Smooth muscle cell (in vitro differentiated cells): ENCODE measurements at regions not wholly inside any gene's neighbourhood (a gene's known extent, or its start where the extent isn't known, plus 50 kb on each side); places are given as distances from the start of the nearest gene placed in this dataset.
"Not testable (repeated sequence)": the region's sequence is repeated elsewhere in the genome, so short reads cannot be mapped to it uniquely, and the experiment has no call there.

Source experiments
- DNase-seq: peaks from one replicate; lab custom pipeline; 2025; ENCODE audit not compliant: unreplicated experiment; lab: John Stamatoyannopoulos, UW
- H2AFZ ChIP-seq: fragments of 200-600 bp; sonication (generic); 2 replicates; pipeline ENCODE4 v1.6.0; 2016; ENCODE audit warnings: antibody characterized with exemption, low read depth, mild to moderate bottlenecking
- H3F3A ChIP-seq: fragments of 200-600 bp; sonication (generic); 2 replicates; pipeline ENCODE4 v1.6.0; 2017; ENCODE audit warnings: antibody characterized with exemption, low read depth
- H3K27ac ChIP-seq: fragments of 200-600 bp; sonication (generic); 2 replicates; pipeline ENCODE4 v1.5.1; 2016; ENCODE audit warnings: low read depth, mild to moderate bottlenecking
- H3K27me3 ChIP-seq: fragments of 200-600 bp; sonication (generic); 2 replicates; pipeline ENCODE4 v1.6.1; 2016; ENCODE audit warnings: low read depth, mild to moderate bottlenecking
- H3K36me3 ChIP-seq: fragments of 200-600 bp; sonication (generic); 2 replicates; pipeline ENCODE4 v1.5.1; 2016; ENCODE audit warnings: low read depth
- H3K4me1 ChIP-seq: fragments of 200-600 bp; sonication (generic); 2 replicates; pipeline ENCODE4 v1.5.1; 2016; ENCODE audit warnings: low read depth
- H3K4me2 ChIP-seq: fragments of 200-600 bp; sonication (generic); 2 replicates; pipeline ENCODE4 v1.6.0; 2016; ENCODE audit warnings: mild to moderate bottlenecking
- H3K4me3 ChIP-seq: fragments of 200-600 bp; sonication (generic); 2 replicates; pipeline ENCODE4 v1.5.1; 2016; ENCODE audit warnings: mild to moderate bottlenecking
- H3K79me2 ChIP-seq: fragments of 200-600 bp; sonication (generic); 2 replicates; pipeline ENCODE4 v1.6.0; 2016; ENCODE audit warnings: low read depth, mild to moderate bottlenecking
- H3K9ac ChIP-seq: fragments of 200-600 bp; sonication (generic); 2 replicates; pipeline ENCODE4 v1.6.0; 2016; ENCODE audit warnings: low read depth
- H3K9me3 ChIP-seq: fragments of 200-600 bp; sonication (generic); replicated peaks from 2 replicates; pipeline ENCODE4 v1.5.1; 2016; ENCODE audit warnings: low read depth
- H4K20me1 ChIP-seq: fragments of 200-600 bp; sonication (generic); 2 replicates; pipeline ENCODE4 v1.6.0; 2016; ENCODE audit warnings: low read depth
- WGBS: methylation state at CpG from one replicate; pipeline ENCODE4 v1.1.7; 2016; ENCODE audit warnings: low lambda C conversion rate; 5-methylcytosine and 5-hydroxymethylcytosine counted together
- TF ChIP-seq, protein P1 (sequence below): fragments of 200-600 bp; sonication (generic); IDR thresholded peaks from 2 replicates; pipeline ENCODE4 v1.5.1; 2017; ENCODE audit warnings: borderline replicate concordance, mild to moderate bottlenecking, antibody characterized with exemption; ENCODE audit not compliant: insufficient read depth, poor library complexity, severe bottlenecking

DNA sequence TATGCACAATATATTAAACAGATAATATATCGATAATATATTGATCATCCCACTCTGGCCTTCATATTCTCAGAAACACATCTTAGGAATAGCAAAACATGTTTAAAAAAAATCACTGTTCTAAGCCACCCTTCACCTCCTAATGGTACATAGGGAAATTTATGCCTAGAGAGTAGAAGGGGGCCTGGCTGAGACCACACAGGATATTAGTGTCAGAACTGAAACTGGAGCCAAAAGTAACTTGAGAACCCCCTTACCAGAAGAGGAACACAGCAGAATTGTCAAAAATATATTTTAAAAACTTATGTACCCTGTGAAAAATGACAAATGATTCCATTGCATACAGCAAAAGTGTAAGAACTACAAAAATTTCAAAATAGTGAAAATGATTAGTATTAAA is 173.1 kb downstream of the VSIG4 start:
- no peak overlapping the region for H3K4me3 ChIP-seq
- H3K4me1 ChIP-seq = no peaks in the 10 kb centered on the region
- no peaks in the 10 kb centered on the region for H3F3A ChIP-seq
- H3K4me2 ChIP-seq = no peak overlapping the region
- no peaks in the 10 kb centered on the region for H3K79me2 ChIP-seq
- H3K27ac ChIP-seq = no peak overlapping the region
- TF ChIP-seq, protein P1, sequence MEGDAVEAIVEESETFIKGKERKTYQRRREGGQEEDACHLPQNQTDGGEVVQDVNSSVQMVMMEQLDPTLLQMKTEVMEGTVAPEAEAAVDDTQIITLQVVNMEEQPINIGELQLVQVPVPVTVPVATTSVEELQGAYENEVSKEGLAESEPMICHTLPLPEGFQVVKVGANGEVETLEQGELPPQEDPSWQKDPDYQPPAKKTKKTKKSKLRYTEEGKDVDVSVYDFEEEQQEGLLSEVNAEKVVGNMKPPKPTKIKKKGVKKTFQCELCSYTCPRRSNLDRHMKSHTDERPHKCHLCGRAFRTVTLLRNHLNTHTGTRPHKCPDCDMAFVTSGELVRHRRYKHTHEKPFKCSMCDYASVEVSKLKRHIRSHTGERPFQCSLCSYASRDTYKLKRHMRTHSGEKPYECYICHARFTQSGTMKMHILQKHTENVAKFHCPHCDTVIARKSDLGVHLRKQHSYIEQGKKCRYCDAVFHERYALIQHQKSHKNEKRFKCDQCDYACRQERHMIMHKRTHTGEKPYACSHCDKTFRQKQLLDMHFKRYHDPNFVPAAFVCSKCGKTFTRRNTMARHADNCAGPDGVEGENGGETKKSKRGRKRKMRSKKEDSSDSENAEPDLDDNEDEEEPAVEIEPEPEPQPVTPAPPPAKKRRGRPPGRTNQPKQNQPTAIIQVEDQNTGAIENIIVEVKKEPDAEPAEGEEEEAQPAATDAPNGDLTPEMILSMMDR = no peak
- H3K9ac ChIP-seq = no peak overlapping the region
- H2AFZ ChIP-seq = no peak overlapping the region
- DNase-seq = no peak
- no peaks in the 10 kb centered on the region for H3K36me3 ChIP-seq
- H4K20me1 ChIP-seq = no peaks in the 10 kb centered on the region
- no peaks in the 10 kb centered on the region for H3K9me3 ChIP-seq
- no peaks in the 10 kb centered on the region for H3K27me3 ChIP-seq
- WGBS = 67% methylated on average over 1 of the region's 1 CpG

- H4K20me1 ChIP-seq = no peaks in the 10 kb centered on the region
- no peak overlapping the region for H3K9ac ChIP-seq
- H2AFZ ChIP-seq = no peak overlapping the region
- H3K9me3 ChIP-seq = no peaks in the 10 kb centered on the region
- no peaks in the 10 kb centered on the region for H3K36me3 ChIP-seq
- TF ChIP-seq, protein P1 = no peak
- H3K79me2 ChIP-seq = no peaks in the 10 kb centered on the region
- DNase-seq = no peak
- no peak overlapping the region for H3K27ac ChIP-seq
- H3K4me3 ChIP-seq = no peak overlapping the region
- H3F3A ChIP-seq = no peaks in the 10 kb centered on the region
- H3K4me2 ChIP-seq = no peak overlapping the region
- no peaks in the 10 kb centered on the region for H3K4me1 ChIP-seq
- no peaks in the 10 kb centered on the region for H3K27me3 ChIP-seq
Observed at GRCh38 chrX:65866146-65866545, 173.7 kb downstream of the VSIG4 start.

- DNase-seq = no peak
- no peaks in the 10 kb centered on the region for H3K79me2 ChIP-seq
- no peaks in the 10 kb centered on the region for H3F3A ChIP-seq
- no peaks in the 10 kb centered on the region for H3K27me3 ChIP-seq
- H3K27ac ChIP-seq = no peak overlapping the region
- no peak overlapping the region for H3K4me3 ChIP-seq
- H3K36me3 ChIP-seq = no peaks in the 10 kb centered on the region
- no peaks in the 10 kb centered on the region for H4K20me1 ChIP-seq
- TF ChIP-seq, protein P1 = no peak
- no peaks in the 10 kb centered on the region for H3K4me1 ChIP-seq
- H2AFZ ChIP-seq = no peak overlapping the region
- no peak overlapping the region for H3K4me2 ChIP-seq
- H3K9ac ChIP-seq = no peak overlapping the region
- no peaks in the 10 kb centered on the region for H3K9me3 ChIP-seq
- 74% methylated on average over 5 of the region's 5 CpGs for WGBS
Observed at GRCh38 chrX:65862638-65863037, 177.2 kb downstream of the VSIG4 start.

- no peaks in the 10 kb centered on the region for H3K9me3 ChIP-seq
Observed at GRCh38 chrX:65859299-65859698, 180.6 kb downstream of the VSIG4 start.

DNA sequence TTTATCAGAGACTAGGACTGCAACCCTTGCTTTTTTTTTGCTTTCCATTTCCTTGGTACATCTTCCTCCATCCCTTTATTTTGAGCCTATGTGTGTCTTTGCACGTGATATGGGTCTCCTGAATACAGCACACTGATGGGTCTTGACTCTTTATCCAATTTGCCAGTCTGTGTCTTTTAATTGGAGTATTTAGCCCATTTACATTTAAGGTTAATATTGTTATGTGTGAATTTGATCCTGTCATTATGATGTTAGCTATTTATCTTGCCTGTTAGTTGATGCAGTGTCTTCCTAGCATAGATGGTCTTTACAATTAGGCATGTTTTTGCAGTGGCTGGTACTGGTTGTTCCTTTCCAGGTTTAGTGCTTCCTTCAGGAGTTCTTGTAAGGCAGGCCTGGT is 185.4 kb downstream of the VSIG4 start:
- H3K79me2 ChIP-seq, H3K4me2 ChIP-seq, H3K27ac ChIP-seq, H3K27me3 ChIP-seq, H3K9me3 ChIP-seq, H2AFZ ChIP-seq, DNase-seq, H3F3A ChIP-seq, H4K20me1 ChIP-seq, H3K4me3 ChIP-seq, H3K9ac ChIP-seq, H3K36me3 ChIP-seq, H3K4me1 ChIP-seq: not testable (repeated sequence)
- WGBS = 66% methylated on average over 1 of the region's 1 CpG

More at GRCh38 chrX:65859299-65859698, 180.6 kb downstream of the VSIG4 start:
- Histone ChIP-seq H3K27me3 (no peaks in the 10 kb centered on the region), H2AFZ (no peak overlapping the region), H3K4me1 (no peaks in the 10 kb centered on the region), H3F3A (no peaks in the 10 kb centered on the region), H3K27ac (no peak overlapping the region), H3K79me2 (no peaks in the 10 kb centered on the region), H3K9ac (no peak overlapping the region), H3K36me3 (no peaks in the 10 kb centered on the region), H3K4me3 (no peak overlapping the region), H3K4me2 (no peak overlapping the region), H4K20me1 (no peaks in the 10 kb centered on the region)
- TF ChIP-seq, protein P1 = no peak
- DNase-seq = no peak

DNA sequence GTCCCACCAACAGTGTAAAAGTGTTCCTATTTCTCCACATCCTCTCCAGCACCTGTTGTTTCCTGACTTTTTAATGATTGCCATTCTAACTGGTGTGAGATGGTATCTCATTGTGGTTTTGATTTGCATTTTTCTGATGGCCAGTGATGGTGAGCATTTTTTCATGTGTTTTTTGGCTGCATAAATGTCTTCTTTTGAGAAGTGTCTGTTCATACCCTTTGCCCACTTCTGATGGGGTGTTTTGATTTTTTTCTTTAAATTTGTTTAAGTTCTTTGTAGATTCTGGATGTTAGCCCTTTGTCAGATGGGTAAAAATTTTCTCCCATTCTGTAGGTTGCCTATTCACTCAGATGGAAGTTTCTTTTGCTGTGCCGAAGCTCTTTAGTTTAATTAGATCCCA is 183.9 kb downstream of the MSN start:
- H3K79me2 ChIP-seq, H3K9me3 ChIP-seq, H3K4me3 ChIP-seq, H3K9ac ChIP-seq, H3F3A ChIP-seq, H3K36me3 ChIP-seq, H3K4me1 ChIP-seq, H3K27me3 ChIP-seq, DNase-seq, H3K4me2 ChIP-seq, H3K27ac ChIP-seq, H2AFZ ChIP-seq, H4K20me1 ChIP-seq: not testable (repeated sequence)
- 74% methylated on average over 1 of the region's 1 CpG for WGBS
